OCI-LY1 (cell line): ENCODE measurements at regions not wholly inside any gene's neighbourhood (a gene's known extent, or its start where the extent isn't known, plus 50 kb on each side); places are given as distances from the start of the nearest gene placed in this dataset.

Experiments used
- EZH2 ChIP-seq: fragments of 200-600 bp; sonication (generic), shearing (Covaris generic); IDR thresholded peaks from 2 replicates; pipeline ENCODE4 v1.8.0; 2017; ENCODE audit warnings: borderline replicate concordance, mixed run types, mild to moderate bottlenecking, antibody characterized with exemption, low read length, moderate library complexity, mixed read lengths
- TF ChIP-seq, protein P1 (sequence below): fragments of 200-600 bp; sonication (generic), shearing (Covaris generic); IDR thresholded peaks from 2 replicates; pipeline ENCODE4 v1.5.1; 2017; ENCODE audit warnings: mild to moderate bottlenecking, antibody characterized with exemption, low read length, moderate library complexity, mixed read lengths

DNA sequence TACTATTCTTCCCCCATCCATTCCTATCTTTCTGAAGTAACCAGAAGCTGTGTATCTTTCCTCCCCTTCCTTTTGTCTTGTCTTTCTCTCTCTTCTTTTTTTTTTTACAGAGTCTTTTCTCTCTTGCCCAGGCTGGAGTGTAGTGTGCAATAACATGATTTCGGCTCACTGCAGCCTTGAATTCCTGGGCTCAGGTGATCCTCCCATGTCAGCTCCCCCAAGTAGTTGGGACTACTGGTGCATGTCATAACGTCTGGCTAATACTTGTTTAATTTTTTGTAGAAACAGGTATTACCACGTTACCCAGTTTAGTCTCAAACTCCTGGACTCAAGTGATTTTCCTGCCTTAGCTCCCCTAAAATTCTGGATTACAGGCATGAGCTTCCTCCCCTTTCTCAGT, 86.5 kb downstream of the IGLL5 start:
- TF ChIP-seq, protein P1, sequence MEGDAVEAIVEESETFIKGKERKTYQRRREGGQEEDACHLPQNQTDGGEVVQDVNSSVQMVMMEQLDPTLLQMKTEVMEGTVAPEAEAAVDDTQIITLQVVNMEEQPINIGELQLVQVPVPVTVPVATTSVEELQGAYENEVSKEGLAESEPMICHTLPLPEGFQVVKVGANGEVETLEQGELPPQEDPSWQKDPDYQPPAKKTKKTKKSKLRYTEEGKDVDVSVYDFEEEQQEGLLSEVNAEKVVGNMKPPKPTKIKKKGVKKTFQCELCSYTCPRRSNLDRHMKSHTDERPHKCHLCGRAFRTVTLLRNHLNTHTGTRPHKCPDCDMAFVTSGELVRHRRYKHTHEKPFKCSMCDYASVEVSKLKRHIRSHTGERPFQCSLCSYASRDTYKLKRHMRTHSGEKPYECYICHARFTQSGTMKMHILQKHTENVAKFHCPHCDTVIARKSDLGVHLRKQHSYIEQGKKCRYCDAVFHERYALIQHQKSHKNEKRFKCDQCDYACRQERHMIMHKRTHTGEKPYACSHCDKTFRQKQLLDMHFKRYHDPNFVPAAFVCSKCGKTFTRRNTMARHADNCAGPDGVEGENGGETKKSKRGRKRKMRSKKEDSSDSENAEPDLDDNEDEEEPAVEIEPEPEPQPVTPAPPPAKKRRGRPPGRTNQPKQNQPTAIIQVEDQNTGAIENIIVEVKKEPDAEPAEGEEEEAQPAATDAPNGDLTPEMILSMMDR: no peak
- no peak for TF ChIP-seq EZH2
